ENCODE measurements at regions not wholly inside any gene's neighbourhood (a gene's known extent, or its start where the extent isn't known, plus 50 kb on each side); places are given as distances from the start of the nearest gene placed in this dataset.
A peak's percentile ranks its signal among the peaks of the same experiment; 100 is the strongest.

GRCh38 chr14:103255555-103255954 is 78.5 kb upstream of the EIF5 start:
- H3K4me3 ChIP-seq (replicated peaks in 1 of 2; ENCODE audit: low read depth in 2 of 2, low read length in 2 of 2) = no peak overlapping the region
- TF ChIP-seq CTCF (IDR thresholded peaks at IDR 0.05; ENCODE audit: low read depth, low read length) = no peak
- no peak for DNase-seq (ENCODE audit: low read depth in 2 of 2)

GRCh38 chr14:103256406-103256805 is 77.6 kb upstream of the EIF5 start:
- no peak for DNase-seq (ENCODE audit: low read depth in 2 of 2)
- H3K4me3 ChIP-seq (replicated peaks in 1 of 2; ENCODE audit: low read depth in 2 of 2, low read length in 2 of 2) = no peak overlapping the region
- no peak for TF ChIP-seq CTCF (IDR thresholded peaks at IDR 0.05; ENCODE audit: low read depth, low read length)

DNA sequence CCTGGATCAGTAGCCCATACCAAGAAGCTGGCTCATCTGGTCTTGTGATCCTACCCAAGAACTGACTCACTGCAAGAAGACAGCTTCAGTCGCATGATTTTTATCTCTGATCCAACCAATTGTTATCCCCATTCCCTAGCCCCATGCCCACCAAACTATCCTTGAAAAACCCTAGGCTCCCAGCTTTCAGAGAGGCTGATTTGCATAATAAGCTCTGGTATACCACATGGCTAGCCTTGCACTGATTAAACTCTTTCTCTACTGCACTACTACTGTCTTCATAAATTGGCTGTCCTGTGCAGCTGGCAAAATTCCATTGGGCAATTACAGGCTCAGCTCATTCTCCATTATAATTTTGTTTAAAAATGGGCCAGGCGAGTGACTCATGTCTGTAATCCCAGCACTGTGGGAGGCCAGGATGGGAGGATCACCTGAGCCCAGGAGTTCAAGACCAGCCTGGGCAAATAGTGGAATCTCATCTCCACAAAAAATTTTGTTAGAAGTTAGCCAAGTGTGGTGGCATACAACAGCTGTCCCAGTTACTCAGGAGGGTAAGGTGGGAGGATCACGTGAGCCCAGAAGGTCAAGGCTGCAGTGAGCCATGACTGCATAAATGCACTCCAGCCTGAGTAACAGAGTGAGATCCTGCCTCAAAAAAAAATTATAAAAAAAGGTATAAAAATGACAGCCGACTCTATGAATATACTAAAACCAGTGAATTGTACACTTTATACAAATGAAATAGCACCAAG is 76.7 kb upstream of the EIF5 start:
- DNase-seq (ENCODE audit: low read depth in 2 of 2) = peak in 1 of 2 donors; percentile 51

DNA sequence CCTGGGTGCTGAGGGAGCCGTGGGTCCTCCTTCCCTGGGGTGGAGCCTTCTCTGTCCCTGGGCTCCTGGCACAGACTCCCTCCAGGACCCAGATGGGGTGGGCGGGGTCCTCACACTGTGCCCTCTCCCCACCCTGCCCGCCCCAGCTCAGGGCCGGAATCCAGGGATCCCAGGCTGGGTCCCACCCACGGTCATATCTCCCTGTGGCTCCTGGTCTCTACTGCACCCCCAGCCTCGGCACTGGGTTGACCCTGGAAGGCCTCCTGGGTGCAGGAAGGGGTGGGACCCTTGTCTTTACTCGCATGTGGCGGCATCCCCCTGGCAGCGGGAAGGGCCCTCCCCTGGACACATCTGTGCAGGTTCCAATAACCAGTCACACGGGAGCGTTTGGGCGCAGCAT is 75.8 kb upstream of the EIF5 start:
- DNase-seq (ENCODE audit: low read depth in 2 of 2) = no peak
- TF ChIP-seq CTCF (IDR thresholded peaks at IDR 0.05; ENCODE audit: low read depth, low read length) = no peak
- H3K4me3 ChIP-seq (replicated peaks in 1 of 2; ENCODE audit: low read depth in 2 of 2, low read length in 2 of 2) = no peak overlapping the region

More for the DNA sequence above, 76.7 kb upstream of the EIF5 start:
- TF ChIP-seq CTCF (IDR thresholded peaks at IDR 0.05; ENCODE audit: low read depth, low read length) = no peak
- no peak overlapping the region for H3K4me3 ChIP-seq (replicated peaks in 1 of 2; ENCODE audit: low read depth in 2 of 2, low read length in 2 of 2)

- TF ChIP-seq CTCF (IDR thresholded peaks at IDR 0.05; ENCODE audit: low read depth, low read length) = no peak
Observed at GRCh38 chr14:103259184-103259583, 74.9 kb upstream of the EIF5 start.

DNA sequence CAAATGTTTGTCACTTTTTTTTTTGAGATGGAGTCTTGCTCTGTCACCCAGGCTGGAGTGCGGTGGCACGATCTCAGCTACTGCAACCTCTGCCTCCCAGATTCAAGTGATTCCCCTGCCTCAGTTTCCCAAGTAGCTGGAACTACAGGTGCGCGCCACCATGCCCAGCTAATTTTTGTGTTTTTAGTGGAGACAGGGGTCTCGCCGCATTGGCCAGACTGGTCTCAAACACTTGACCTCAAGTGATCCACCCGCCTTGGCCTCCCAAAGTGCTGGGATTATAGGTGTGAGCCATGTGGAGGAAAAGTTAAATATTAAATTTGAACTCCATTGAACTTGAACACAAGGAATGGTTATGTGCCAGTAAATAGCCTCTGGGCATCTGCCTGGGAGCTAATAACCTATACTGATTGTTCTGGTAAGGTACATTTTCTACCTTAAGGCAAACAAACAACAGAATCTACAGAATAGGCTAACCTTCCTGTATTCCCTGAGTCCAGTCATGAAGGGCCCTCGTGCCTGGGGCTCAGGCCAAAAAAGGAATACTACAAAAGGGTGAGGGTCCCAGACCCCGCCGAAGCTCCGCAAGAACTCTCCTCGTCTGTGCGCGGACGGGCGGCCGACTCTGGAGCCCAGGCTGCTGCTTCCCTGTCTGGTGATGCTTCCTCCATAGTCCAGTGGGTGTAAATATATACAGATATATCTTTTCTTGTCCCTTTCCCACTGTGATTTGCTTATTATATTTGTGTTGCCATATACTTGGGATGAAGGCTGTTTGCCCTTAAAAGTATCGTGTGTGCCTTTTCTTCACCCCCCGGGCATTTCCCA is 74.0 kb upstream of the EIF5 start:
- TF ChIP-seq CTCF (IDR thresholded peaks at IDR 0.05; ENCODE audit: low read depth, low read length) = no peak
- H3K4me3 ChIP-seq (replicated peaks in 1 of 2; ENCODE audit: low read depth in 2 of 2, low read length in 2 of 2) = peak overlapping the region; percentile 19 to 61
- DNase-seq (ENCODE audit: low read depth in 2 of 2) = no peak

More at GRCh38 chr14:103259184-103259583, 74.9 kb upstream of the EIF5 start:
- DNase-seq (ENCODE audit: low read depth in 2 of 2) = no peak
- no peak overlapping the region for H3K4me3 ChIP-seq (replicated peaks in 1 of 2; ENCODE audit: low read depth in 2 of 2, low read length in 2 of 2)
